SK-N-SH treated with all-trans-retinoic acid at 6 μM for 48 hours (cell line): ENCODE measurements at regions not wholly inside any gene's neighbourhood (a gene's known extent, or its start where the extent isn't known, plus 50 kb on each side); places are given as distances from the start of the nearest gene placed in this dataset.

Experiments
- ATAC-seq: fragments of 200-7000 bp; cut with Tn5 transposase; 3 replicates; pipeline ENCODE4 v1.9.1; 2020; ENCODE audit warnings: mild to moderate bottlenecking, moderate library complexity
- BACH2 ChIP-seq: fragments of 250-450 bp; sonication (Bioruptor Pico); IDR thresholded peaks from 2 replicates; pipeline ENCODE4 v1.9.0; 2021; ENCODE audit warnings: mild to moderate bottlenecking, borderline replicate concordance
- CREB5 ChIP-seq: fragments of 250-450 bp; sonication (Bioruptor Pico); IDR thresholded peaks from 2 replicates; pipeline ENCODE4 v1.5.1; 2020; ENCODE audit warnings: low read depth, mild to moderate bottlenecking, moderate library complexity
- CSDC2 ChIP-seq: fragments of 250-450 bp; sonication (Bioruptor Pico); IDR thresholded peaks from 2 replicates; pipeline ENCODE4 v1.5.0; 2020; ENCODE audit warnings: mild to moderate bottlenecking, moderate library complexity
- CSRNP3 ChIP-seq: fragments of 250-450 bp; sonication (Bioruptor Pico); IDR thresholded peaks from 2 replicates; pipeline ENCODE4 v1.5.1; 2021; ENCODE audit warnings: mild to moderate bottlenecking, moderate library complexity
- ESRRG ChIP-seq: fragments of 250-450 bp; sonication (Bioruptor Pico); IDR thresholded peaks from 2 replicates; pipeline ENCODE4 v1.6.1; 2021; ENCODE audit warnings: mild to moderate bottlenecking
- GLIS3 ChIP-seq: fragments of 250-450 bp; sonication (Bioruptor Pico); IDR thresholded peaks from 2 replicates; pipeline ENCODE4 v1.5.0; 2020; ENCODE audit warnings: mild to moderate bottlenecking, moderate library complexity
- ISL1 ChIP-seq: fragments of 250-450 bp; sonication (Bioruptor Pico); IDR thresholded peaks from 2 replicates; pipeline ENCODE4 v2.1.2; 2022; ENCODE audit warnings: mild to moderate bottlenecking, moderate library complexity
- OSR1 ChIP-seq: fragments of 250-450 bp; sonication (Bioruptor Pico); IDR thresholded peaks from 2 replicates; pipeline ENCODE4 v1.8.0; 2022; ENCODE audit warnings: moderate library complexity, mild to moderate bottlenecking, inconsistent platforms
- PATZ1 ChIP-seq: fragments of 250-450 bp; sonication (Bioruptor Pico); IDR thresholded peaks from 2 replicates; pipeline ENCODE4 v1.8.0; 2020; ENCODE audit warnings: mild to moderate bottlenecking, moderate library complexity, borderline replicate concordance
- POU6F1 ChIP-seq: fragments of 250-450 bp; sonication (Bioruptor Pico); IDR thresholded peaks from 2 replicates; pipeline ENCODE4 v1.8.0; 2021; ENCODE audit warnings: low read depth, mild to moderate bottlenecking, moderate library complexity, borderline replicate concordance
- RARB ChIP-seq: fragments of 250-450 bp; sonication (Bioruptor Pico); IDR thresholded peaks from 2 replicates; pipeline ENCODE4 v1.8.0; 2021; ENCODE audit warnings: mild to moderate bottlenecking, moderate library complexity
- SNAI2 ChIP-seq: fragments of 250-450 bp; sonication (Bioruptor Pico); IDR thresholded peaks from 2 replicates; pipeline ENCODE4 v1.5.0; 2020; ENCODE audit warnings: mild to moderate bottlenecking, moderate library complexity
- TCF4 ChIP-seq: fragments of 250-450 bp; sonication (Bioruptor Pico); IDR thresholded peaks from 2 replicates; pipeline ENCODE4 v1.8.0; 2021; ENCODE audit warnings: mild to moderate bottlenecking, moderate library complexity, borderline replicate concordance
- TOX ChIP-seq: fragments of 250-450 bp; sonication (Bioruptor Pico); IDR thresholded peaks from 2 replicates; pipeline ENCODE4 v1.8.0; 2021; ENCODE audit warnings: mild to moderate bottlenecking, moderate library complexity, borderline replicate concordance
- TSHZ2 ChIP-seq: fragments of 250-450 bp; sonication (Bioruptor Pico); IDR thresholded peaks from 2 replicates; pipeline ENCODE4 v1.5.0; 2020; ENCODE audit warnings: mild to moderate bottlenecking, moderate library complexity
- ZC3H10 ChIP-seq: fragments of 250-450 bp; sonication (Bioruptor Pico); IDR thresholded peaks from 2 replicates; pipeline ENCODE4 v1.5.1; 2021; ENCODE audit warnings: mild to moderate bottlenecking, moderate library complexity
- ZFP3 ChIP-seq: fragments of 250-450 bp; sonication (Bioruptor Pico); IDR thresholded peaks from 2 replicates; pipeline ENCODE4 v1.5.0; 2020; ENCODE audit warnings: mild to moderate bottlenecking, moderate library complexity
- ZFP30 ChIP-seq: fragments of 450-650 bp; formaldehyde crosslinking; IDR thresholded peaks from 2 replicates; pipeline ENCODE4 v1.5.0; 2022; ENCODE audit warnings: mild to moderate bottlenecking, moderate library complexity
- ZNF70 ChIP-seq: fragments of 450-650 bp; formaldehyde crosslinking; IDR thresholded peaks from 2 replicates; pipeline ENCODE4 v1.5.0; 2020; ENCODE audit warnings: mild to moderate bottlenecking, moderate library complexity
- ZNF8 ChIP-seq: fragments of 450-650 bp; formaldehyde crosslinking; IDR thresholded peaks from 2 replicates; pipeline ENCODE4 v1.5.0; 2020; ENCODE audit warnings: mild to moderate bottlenecking, moderate library complexity

GRCh38 chr4:163878336-163879121, 384.0 kb downstream of the TMA16 start:
- no peak for TF ChIP-seq ESRRG (CRISPR knock-in tag)
- no peak for TF ChIP-seq ZNF8 (CRISPR knock-in tag)
- TF ChIP-seq GLIS3 (CRISPR knock-in tag), result no peak
- no peak for TF ChIP-seq TOX (CRISPR knock-in tag)
- TF ChIP-seq CSRNP3, result no peak
- no peak for TF ChIP-seq TCF4
- TF ChIP-seq POU6F1 (CRISPR knock-in tag), result no peak
- TF ChIP-seq PATZ1 (CRISPR knock-in tag), result no peak
- no peak for TF ChIP-seq CSDC2 (CRISPR knock-in tag)
- TF ChIP-seq BACH2 (CRISPR knock-in tag), result no peak
- TF ChIP-seq ZFP30 (CRISPR knock-in tag), result no peak
- TF ChIP-seq OSR1, result no peak
- no peak for TF ChIP-seq TSHZ2 (CRISPR knock-in tag)
- TF ChIP-seq SNAI2 (CRISPR knock-in tag), result no peak
- no peak for TF ChIP-seq RARB
- no peak for TF ChIP-seq ZFP3 (CRISPR knock-in tag)
- TF ChIP-seq ZC3H10 (CRISPR knock-in tag), result no peak
- no peak for TF ChIP-seq ISL1 (CRISPR knock-in tag)
- ATAC-seq, result no peak

GRCh38 chr4:163892417-163892816, 397.9 kb downstream of the TMA16 start:
- ATAC-seq, result no peak
- TF ChIP-seq TCF4 (no peak), CREB5 (CRISPR knock-in tag) (no peak), TOX (CRISPR knock-in tag) (no peak), PATZ1 (CRISPR knock-in tag) (no peak), POU6F1 (CRISPR knock-in tag) (no peak), BACH2 (CRISPR knock-in tag) (no peak), GLIS3 (CRISPR knock-in tag) (no peak), OSR1 (no peak), ZNF70 (CRISPR knock-in tag) (no peak)
